SJSA1 (cell line): ENCODE measurements at regions not wholly inside any gene's neighbourhood (a gene's known extent, or its start where the extent isn't known, plus 50 kb on each side); places are given as distances from the start of the nearest gene placed in this dataset.
A peak's percentile ranks its signal among the peaks of the same experiment; 100 is the strongest.
"Not testable (repeated sequence)": the region's sequence is repeated elsewhere in the genome, so short reads cannot be mapped to it uniquely, and the experiment has no call there.

ENCODE experiments used
- DNase-seq, 2 experiments: peaks; one replicate each; pipeline ENCODE4 v3.0.0-alpha.2; 2015 to 2020; ENCODE audit warnings: low spot score in 2 of 2, low read depth in 1 of 2
- H3K27ac ChIP-seq: fragments of 250-450 bp; sonication (Bioruptor Pico); 2 replicates; pipeline ENCODE4 v1.5.1; 2020; ENCODE audit warnings: mild to moderate bottlenecking, moderate library complexity
- H3K27me3 ChIP-seq: fragments of 250-450 bp; sonication (Bioruptor Pico); replicated peaks from 2 replicates; pipeline ENCODE4 v1.5.1; 2020; ENCODE audit warnings: mild to moderate bottlenecking, moderate library complexity
- H3K36me3 ChIP-seq: fragments of 250-450 bp; sonication (Bioruptor Pico); 2 replicates; pipeline ENCODE4 v1.5.1; 2020; ENCODE audit warnings: mild to moderate bottlenecking
- H3K4me1 ChIP-seq: fragments of 250-450 bp; sonication (Bioruptor Pico); replicated peaks from 2 replicates; pipeline ENCODE4 v1.6.1; 2021; ENCODE audit warnings: mild to moderate bottlenecking
- H3K4me3 ChIP-seq: fragments of 250-450 bp; sonication (Bioruptor Pico); 2 replicates; pipeline ENCODE4 v1.5.1; 2020; ENCODE audit warnings: mild to moderate bottlenecking
- H3K9me3 ChIP-seq: fragments of 250-450 bp; sonication (Bioruptor Pico); replicated peaks from 2 replicates; pipeline ENCODE4 v1.5.1; 2020; ENCODE audit warnings: mild to moderate bottlenecking

DNA sequence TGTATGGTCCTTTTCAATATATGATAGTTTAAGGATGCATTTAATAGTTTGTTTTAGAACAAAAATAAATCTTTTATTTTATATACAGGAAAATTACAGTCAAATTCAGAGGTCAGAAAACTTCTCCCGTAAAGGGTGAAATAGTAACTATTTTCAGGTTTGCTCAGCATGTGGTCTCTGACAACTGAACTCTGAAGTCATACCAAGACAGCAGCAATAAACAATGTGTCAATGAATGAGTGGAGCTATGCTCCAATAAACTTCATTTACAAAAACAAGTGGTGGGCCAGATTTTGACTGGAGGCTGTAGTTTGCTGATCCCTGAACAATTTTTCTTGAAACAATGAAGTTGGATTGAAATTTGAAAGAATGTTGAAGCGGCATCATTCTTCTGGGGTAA, 123.6 kb downstream of the ZNF248 start:
- no peak overlapping the region for H3K4me3 ChIP-seq
- H3K9me3 ChIP-seq, result no peaks in the 10 kb centered on the region
- H3K4me1 ChIP-seq, result peaks cover 41% of the 10 kb centered on the region
- H3K27ac ChIP-seq, result peak overlapping the region; percentile 27
- no peaks in the 10 kb centered on the region for H3K36me3 ChIP-seq
- DNase-seq, result peak in 1 of 2 experiments; percentile 34
- no peaks in the 10 kb centered on the region for H3K27me3 ChIP-seq

GRCh38 chr10:37732685-37733084, 124.7 kb downstream of the ZNF248 start:
- Histone ChIP-seq H3K4me1 (peaks cover 35% of the 10 kb centered on the region), H3K36me3 (no peaks in the 10 kb centered on the region), H3K27ac (no peak overlapping the region), H3K4me3 (no peak overlapping the region), H3K9me3 (no peaks in the 10 kb centered on the region), H3K27me3 (no peaks in the 10 kb centered on the region)
- DNase-seq, result peak in 1 of 2 experiments; percentile 21

GRCh38 chr10:37728830-37729229, 128.6 kb downstream of the ZNF248 start:
- H3K4me3 ChIP-seq, result no peak overlapping the region
- H3K36me3 ChIP-seq, result no peaks in the 10 kb centered on the region
- no peaks in the 10 kb centered on the region for H3K27me3 ChIP-seq
- H3K27ac ChIP-seq, result no peak overlapping the region
- no peaks in the 10 kb centered on the region; the same call in 1 of the 2 replicates for H3K9me3 ChIP-seq
- H3K4me1 ChIP-seq, result peaks cover 16% of the 10 kb centered on the region
- no peak for DNase-seq

- Histone ChIP-seq H3K27me3 (no peaks in the 10 kb centered on the region), H3K9me3 (no peaks in the 10 kb centered on the region; the same call in 1 of the 2 replicates), H3K4me3 (no peak overlapping the region), H3K4me1 (peaks cover 5% of the 10 kb centered on the region), H3K36me3 (no peaks in the 10 kb centered on the region), H3K27ac (no peak overlapping the region)
- no peak for DNase-seq
Observed at GRCh38 chr10:37727491-37728352, 129.7 kb downstream of the ZNF248 start.

- H3K4me3 ChIP-seq, result no peak overlapping the region
- H3K4me1 ChIP-seq, result no peaks in the 10 kb centered on the region
- no peaks in the 10 kb centered on the region for H3K36me3 ChIP-seq
- no peaks in the 10 kb centered on the region for H3K27me3 ChIP-seq
- DNase-seq, result no peak
- no peaks in the 10 kb centered on the region; the same call in 1 of the 2 replicates for H3K9me3 ChIP-seq
- no peak overlapping the region for H3K27ac ChIP-seq
Observed at GRCh38 chr10:37721100-37721499, 136.3 kb downstream of the ZNF248 start.

GRCh38 chr10:37718060-37718459, 139.3 kb downstream of the ZNF248 start:
- not testable (repeated sequence) for H3K27me3 ChIP-seq, H3K36me3 ChIP-seq, H3K27ac ChIP-seq, DNase-seq, H3K9me3 ChIP-seq, H3K4me3 ChIP-seq, H3K4me1 ChIP-seq

- DNase-seq, result no peak
- no peak overlapping the region for H3K27ac ChIP-seq
- no peaks in the 10 kb centered on the region for H3K36me3 ChIP-seq
- H3K27me3 ChIP-seq, result no peaks in the 10 kb centered on the region
- H3K4me1 ChIP-seq, result peaks cover 7% of the 10 kb centered on the region; the same call in 1 of the 2 replicates
- H3K9me3 ChIP-seq, result no peaks in the 10 kb centered on the region; the same call in 1 of the 2 replicates
- no peak overlapping the region for H3K4me3 ChIP-seq
Observed at GRCh38 chr10:37713642-37714041, 143.8 kb downstream of the ZNF248 start.

GRCh38 chr10:37713132-37713501, 144.3 kb downstream of the ZNF248 start:
- no peaks in the 10 kb centered on the region for H3K36me3 ChIP-seq
- H3K27me3 ChIP-seq, result no peaks in the 10 kb centered on the region
- H3K9me3 ChIP-seq, result no peaks in the 10 kb centered on the region
- H3K4me3 ChIP-seq, result no peak overlapping the region
- H3K27ac ChIP-seq, result no peak overlapping the region
- peaks cover 7% of the 10 kb centered on the region; the same call in 1 of the 2 replicates for H3K4me1 ChIP-seq
- no peak for DNase-seq

GRCh38 chr10:37712489-37713131, 144.8 kb downstream of the ZNF248 start:
- DNase-seq, result no peak
- no peaks in the 10 kb centered on the region for H3K9me3 ChIP-seq
- peaks cover 7% of the 10 kb centered on the region; the same call in 1 of the 2 replicates for H3K4me1 ChIP-seq
- no peaks in the 10 kb centered on the region for H3K27me3 ChIP-seq
- H3K27ac ChIP-seq, result no peak overlapping the region
- no peaks in the 10 kb centered on the region for H3K36me3 ChIP-seq
- no peak overlapping the region for H3K4me3 ChIP-seq

GRCh38 chr10:37711617-37712488, 145.6 kb downstream of the ZNF248 start:
- H3K4me3 ChIP-seq, result no peak overlapping the region
- no peaks in the 10 kb centered on the region for H3K27me3 ChIP-seq
- no peak for DNase-seq
- H3K27ac ChIP-seq, result no peak overlapping the region
- H3K36me3 ChIP-seq, result no peaks in the 10 kb centered on the region
- H3K9me3 ChIP-seq, result no peaks in the 10 kb centered on the region
- H3K4me1 ChIP-seq, result peaks cover 7% of the 10 kb centered on the region; the same call in 1 of the 2 replicates

DNA sequence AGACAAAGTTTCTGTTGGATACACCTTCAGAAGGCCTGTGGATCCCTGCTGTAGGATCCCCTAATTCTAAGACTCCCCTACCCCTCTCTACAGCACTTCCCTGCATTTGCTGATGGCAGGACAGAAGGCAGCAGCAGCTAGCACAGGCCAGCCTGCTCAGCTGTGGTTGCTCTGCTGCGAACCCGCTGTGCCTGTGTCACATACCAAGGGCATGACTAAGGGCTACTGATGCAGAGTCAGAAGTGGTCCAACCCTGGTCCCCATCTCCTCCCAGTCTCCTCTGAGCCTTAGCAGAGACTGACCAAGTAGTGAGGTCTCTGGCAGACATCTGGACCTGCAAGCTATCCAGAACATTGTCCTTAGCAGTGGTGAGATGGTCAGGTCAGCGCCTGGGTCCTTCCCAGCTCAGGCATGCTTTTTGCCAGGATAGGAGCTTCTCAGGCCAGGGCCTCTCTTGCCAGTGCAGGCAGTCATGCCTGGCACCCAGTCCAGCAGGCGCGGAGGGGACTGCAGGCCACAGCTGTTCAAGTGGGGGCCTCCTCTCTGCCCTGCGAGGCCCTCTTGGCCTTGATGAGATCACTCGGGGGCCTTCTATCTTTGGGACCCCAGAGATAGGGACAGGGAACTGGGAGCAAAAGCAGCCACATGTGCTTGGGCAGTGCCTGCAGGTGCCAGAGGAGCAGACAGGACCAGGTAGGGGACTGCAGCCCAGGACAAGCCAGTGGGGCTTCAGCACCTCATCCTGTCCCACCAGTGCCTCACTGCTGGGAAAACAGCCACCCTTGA, 146.4 kb downstream of the ZNF248 start:
- H3K9me3 ChIP-seq, result no peaks in the 10 kb centered on the region
- H3K4me3 ChIP-seq, result no peak overlapping the region
- no peaks in the 10 kb centered on the region for H3K36me3 ChIP-seq
- H3K4me1 ChIP-seq, result peaks cover 7% of the 10 kb centered on the region; the same call in 1 of the 2 replicates
- peak in 1 of 2 experiments; percentile 37 for DNase-seq
- H3K27ac ChIP-seq, result no peak overlapping the region
- no peaks in the 10 kb centered on the region for H3K27me3 ChIP-seq

GRCh38 chr10:37707829-37708578, 149.4 kb downstream of the ZNF248 start:
- Histone ChIP-seq H3K36me3 (no peaks in the 10 kb centered on the region), H3K27me3 (no peaks in the 10 kb centered on the region), H3K4me3 (no peak overlapping the region), H3K9me3 (no peaks in the 10 kb centered on the region), H3K27ac (no peak overlapping the region), H3K4me1 (peaks cover 7% of the 10 kb centered on the region; the same call in 1 of the 2 replicates)
- DNase-seq, result no peak
